Kidney capillary endothelial cell (primary cell): ENCODE measurements at regions not wholly inside any gene's neighbourhood (a gene's known extent, or its start where the extent isn't known, plus 50 kb on each side); places are given as distances from the start of the nearest gene placed in this dataset.
"Not testable (repeated sequence)": the region's sequence is repeated elsewhere in the genome, so short reads cannot be mapped to it uniquely, and the experiment has no call there.

Source experiments
- DNase-seq: peaks from one replicate; pipeline ENCODE4 v3.0.0-alpha.2; 2018; ENCODE audit warnings: low spot score

DNA sequence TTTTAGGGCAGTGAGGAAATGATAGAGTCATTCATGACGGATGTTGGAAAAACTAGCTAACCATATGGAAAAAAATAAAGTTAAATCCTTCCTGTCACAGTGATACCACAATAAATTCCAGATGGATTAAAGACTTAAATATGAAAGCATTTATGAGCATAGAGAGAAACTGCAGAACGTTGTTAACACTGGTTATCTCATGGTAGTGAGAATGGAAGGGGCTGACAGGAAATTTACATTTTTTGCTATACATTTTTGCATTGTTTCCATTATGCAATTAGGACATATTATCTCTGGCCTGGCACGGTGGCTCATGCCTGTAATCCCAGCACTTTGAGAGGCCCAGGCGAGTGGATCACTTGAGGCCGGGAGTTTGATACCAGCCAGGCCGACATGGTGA is 130.5 kb upstream of the VOPP1 start:
- DNase-seq, result not testable (repeated sequence)

DNA sequence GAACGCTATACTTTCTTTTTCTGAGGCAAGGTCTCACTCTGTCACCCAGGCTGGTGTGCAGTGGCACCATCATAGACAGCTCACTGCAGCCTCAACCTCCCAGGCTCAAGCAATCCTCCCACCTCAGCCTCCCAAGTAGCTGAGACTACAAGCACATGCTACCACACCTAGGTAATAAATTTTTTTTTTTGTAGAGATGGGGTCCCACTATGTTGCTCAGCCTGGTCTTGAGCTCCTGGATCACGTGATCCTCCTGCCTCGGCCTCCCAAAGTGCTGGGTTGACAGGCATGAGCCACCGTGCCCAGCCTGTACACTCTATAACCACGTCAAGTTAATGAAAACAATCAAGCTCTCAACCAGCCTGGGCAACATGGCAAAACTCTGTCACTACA is 127.1 kb upstream of the VOPP1 start:
- DNase-seq, result not testable (repeated sequence)

DNA sequence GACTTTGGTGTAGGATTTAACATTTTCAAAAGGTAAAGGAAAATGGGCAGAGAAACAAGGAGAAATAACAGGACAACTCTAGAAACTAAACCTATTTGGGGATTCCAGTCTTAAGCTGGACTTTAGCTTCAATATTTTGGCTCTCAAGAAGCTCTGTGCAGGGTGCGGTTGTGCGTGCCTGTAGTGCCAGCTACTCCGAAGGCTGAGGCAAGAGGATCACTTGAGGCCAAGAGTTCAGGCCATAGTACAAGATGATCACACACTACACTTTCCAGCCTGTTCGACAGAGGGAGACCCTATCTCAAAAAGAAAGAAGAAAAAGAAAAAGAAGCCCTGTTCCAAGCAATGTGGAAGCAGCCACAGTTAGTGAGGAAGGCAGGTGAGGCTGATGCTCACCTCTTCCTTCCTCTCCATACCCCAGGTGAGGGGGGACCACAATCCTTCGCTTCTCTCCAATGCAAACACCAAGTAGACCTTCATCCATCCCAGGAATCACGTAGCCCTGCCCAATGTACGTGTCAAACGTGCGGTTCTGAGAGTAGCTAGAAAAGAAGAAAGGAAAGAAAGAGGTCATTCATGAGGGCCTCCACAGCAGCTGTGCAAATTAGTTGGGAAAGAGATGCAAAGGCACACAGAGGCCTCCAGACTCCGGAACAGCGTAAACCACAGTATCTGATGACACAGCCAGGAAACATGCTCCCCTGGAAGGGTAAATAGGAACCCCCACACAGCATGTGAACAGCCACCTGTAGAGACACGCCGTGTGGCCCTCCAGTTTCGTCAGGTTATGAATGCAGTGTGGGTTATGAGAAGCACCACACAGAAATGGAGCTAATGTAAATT is 126.5 kb upstream of the VOPP1 start:
- not testable (repeated sequence) for DNase-seq

DNA sequence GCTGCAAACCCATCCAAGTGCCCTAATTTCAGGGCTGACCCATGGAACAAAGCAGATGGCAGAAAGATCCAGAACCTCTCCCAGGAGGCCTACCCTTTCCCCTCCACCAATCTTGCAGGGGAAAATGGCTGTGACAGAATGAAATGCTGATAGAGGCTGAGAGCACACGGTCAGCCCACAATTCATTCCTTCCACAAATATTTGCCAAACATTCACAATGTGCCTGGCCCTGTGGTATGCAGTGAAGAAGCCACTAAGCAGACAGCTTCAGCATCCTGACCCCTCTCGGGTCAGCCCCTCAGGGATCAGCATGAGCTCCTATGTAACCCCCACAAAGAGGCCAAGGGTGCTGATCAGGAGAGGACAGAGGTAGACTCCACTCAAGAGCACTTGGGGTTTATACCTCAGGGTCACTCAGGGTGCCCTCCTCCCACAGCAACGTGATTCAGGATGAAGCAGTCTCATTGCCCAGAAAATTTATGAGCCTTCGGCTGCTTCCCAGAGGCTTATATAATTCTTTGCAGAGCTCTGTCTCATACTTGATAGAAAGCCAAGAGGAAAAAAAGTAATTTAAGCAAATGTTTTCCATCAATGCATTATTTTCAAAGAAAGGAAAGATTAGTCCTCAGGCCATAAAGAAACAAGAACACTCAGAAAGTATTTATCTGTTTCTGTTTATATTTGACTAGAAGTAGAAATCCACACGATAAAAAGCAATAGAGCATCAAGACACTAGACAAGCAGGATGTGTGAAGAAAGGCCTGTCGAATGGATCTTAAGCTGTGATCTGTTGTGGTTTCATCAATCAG is 123.8 kb upstream of the VOPP1 start:
- DNase-seq, result not testable (repeated sequence)

DNA sequence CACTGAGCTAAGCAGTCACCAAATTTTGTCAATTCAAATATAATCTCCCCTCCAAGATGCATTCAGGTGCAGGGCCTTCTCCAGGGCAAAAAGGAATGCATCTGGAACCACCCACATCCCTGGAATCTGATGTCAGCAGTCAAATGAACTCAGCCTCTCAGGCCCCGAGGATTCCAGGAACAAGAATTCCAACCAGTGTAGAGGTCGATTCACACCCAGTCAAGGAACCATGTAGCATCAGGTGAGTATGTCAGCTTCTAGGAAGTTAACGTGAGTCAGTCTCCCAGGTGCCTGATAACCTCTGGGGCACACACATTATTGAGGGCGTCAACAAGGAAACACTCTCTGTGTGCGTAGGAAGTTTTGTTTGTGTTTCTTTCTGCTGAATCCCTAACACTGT is 122.2 kb upstream of the VOPP1 start:
- not testable (repeated sequence) for DNase-seq

DNA sequence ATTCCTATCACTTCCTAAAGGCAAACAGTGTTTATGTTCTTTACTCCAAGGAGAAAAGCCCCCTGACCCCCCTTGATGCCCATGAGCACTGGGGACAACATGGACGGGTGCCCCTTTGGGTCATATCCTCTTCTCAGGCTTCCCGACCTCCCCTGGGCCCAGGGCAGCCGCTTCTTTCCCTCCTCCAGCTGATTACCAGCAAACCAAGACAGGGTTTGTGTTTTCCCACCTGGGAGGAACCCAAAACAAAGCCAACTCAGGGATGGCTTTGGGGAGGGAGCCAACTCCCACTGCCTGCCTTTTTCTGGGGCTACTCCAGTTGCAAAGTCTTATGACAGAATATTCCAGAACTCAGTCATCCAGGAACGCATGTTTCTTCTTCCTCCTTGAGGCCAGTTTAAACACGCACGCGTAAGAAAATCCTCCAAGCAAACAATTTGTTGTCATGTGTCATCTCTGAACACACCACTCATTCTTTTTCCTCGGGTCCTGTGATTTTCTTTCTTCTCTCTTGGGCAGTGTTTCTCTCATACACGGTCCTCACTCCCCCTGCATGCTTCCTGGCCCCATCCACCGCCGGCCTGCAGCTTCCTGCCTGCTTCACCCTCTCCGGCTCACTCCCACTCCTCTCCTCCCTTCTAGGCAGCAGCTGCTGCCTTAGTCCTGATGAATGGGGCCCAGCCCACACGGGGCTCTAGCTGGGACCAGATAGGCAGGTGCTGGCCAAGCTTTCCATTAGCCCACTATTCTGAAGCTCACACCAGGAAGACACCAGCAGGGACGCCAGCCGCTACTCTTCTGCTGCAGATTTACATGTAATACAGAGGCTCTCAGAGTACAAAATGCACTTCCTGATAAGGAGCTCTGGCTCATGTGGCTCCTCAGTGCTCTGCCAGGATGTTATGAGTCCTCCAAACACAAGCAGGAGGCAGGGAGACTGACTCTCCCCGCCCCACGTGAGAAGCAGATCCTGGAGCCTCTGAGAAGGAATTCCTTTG is 116.7 kb upstream of the VOPP1 start:
- DNase-seq, result peak; percentile 59

DNA sequence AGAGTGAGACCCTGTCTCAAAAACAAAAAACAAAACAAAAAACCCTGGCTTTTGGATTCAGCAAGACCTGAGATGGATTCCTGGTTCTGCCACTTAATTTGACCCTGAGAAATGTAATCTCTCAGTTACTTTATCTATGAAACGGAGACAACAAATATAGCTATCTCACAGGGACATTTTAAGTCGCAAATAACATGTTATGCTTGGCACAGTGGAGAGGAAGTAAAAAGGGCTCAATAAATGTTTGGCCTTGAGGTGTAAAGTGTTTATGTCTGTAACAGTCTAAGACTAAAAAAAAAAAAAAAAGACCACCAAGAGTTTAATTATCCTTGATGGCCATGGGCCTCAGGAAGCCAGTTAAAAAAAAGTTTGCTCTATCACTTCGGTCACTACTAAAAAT is 116.0 kb upstream of the VOPP1 start:
- not testable (repeated sequence) for DNase-seq

DNA sequence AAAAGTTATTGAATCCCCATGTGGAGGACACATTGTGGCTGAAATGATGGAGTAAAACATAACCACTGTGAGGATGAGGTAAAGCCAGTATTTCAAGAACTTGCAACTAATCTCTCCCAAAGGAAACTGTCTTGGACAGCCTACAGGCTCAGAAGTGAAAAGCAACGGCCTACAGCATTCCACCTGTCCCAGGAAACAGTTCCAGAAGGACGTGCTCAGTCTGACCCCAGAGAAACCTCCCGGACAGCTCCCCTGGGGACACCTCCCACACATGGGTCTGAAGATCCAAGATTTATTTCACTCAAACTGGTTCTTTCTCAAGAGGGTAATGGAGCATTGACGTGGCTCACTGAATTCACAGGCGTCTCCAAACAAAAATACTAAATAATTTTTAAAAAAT is 115.0 kb upstream of the VOPP1 start:
- not testable (repeated sequence) for DNase-seq

DNA sequence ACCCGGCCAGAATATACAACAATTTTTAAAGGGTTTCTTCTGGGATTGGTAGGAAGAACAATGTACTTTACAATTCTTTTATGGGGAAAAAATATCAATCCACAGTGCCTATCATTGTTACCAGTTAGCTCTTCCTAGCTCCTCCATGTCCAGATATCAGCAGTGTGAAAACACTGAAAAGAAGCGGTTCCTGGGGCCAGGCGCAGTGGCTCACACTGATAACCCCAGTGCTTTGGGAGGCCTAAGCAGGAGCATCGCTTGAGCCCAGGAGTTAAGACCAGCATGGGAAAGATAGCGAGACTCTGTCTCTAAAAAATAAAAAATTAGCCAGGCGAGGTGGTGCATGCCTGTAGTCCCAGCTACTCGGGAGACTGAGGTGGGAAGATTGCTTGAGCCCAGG is 114.5 kb upstream of the VOPP1 start:
- DNase-seq, result not testable (repeated sequence)

DNA sequence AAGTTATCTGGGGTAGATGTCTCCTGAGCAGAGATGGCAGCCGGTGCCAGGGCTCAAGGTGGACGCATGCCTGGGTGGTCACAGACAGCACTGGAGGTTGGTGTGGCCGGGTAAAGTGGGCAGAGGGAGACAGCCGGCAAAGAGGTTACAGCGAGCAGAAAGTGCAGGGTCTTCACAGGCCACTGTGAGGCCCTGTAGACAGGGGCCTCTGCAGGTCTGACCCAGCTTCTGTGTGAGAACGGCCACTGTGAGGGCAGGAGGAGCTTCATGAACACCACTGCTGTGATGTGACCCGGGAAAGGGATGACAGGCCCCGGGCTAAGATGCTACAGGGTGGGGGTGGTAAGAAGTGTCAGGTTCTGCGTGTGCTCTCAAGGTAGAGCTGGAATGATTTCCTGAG is 111.2 kb upstream of the VOPP1 start:
- not testable (repeated sequence) for DNase-seq

DNA sequence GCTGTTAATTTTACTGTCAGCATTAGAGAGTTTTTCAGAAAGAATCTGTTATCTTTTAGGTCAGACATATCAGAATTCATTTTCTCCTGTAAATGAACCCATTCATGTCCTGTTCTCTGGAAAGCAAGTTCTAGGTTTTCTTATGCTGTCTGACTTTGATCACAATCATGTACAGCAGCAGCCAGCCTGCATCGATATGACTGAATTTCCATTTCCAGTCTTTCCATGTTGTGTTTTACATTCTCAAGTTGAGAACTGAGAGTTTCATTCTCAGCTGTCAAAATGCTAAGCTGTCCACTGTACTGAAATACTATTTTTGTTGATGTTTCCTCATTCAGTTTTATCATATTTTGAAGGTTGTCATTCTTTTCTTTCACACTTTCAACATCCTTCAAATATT is 103.3 kb upstream of the VOPP1 start:
- not testable (repeated sequence) for DNase-seq

DNA sequence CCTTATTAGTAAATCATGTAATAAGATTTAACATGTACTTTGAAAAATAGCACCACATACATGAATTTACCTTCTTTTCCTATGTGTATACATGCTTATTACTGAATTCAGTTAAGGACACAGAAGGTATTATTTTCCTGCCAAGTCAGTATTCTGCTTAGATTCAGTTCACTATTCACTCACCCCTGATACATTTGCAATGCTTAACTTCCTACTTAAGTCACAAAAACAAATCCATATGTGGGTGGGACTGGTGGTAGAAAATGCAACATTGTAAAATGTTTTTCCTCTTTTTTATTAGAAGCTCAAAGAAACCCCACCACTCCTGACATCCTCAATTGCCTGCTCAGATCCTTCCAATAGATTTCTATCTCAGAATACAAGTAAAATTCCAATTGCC is 101.2 kb upstream of the VOPP1 start:
- not testable (repeated sequence) for DNase-seq

DNA sequence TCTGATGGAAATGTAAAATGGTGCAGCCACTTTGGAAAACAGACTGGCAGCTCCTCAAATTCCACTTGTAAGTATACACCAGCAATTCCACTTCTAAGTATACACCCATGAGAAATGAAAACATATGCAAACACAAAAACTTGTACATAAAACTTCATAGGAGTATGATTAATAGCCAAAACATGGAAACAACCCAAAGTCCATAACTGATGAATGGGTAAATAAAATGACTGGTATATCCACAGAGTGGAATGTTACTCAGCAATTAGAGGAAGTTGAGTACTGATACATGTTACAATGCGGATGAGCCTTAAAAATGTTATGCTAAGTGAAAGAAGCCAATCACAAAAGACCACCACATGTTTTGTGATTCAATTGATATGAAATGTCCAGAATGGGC is 99.8 kb upstream of the VOPP1 start:
- not testable (repeated sequence) for DNase-seq

DNA sequence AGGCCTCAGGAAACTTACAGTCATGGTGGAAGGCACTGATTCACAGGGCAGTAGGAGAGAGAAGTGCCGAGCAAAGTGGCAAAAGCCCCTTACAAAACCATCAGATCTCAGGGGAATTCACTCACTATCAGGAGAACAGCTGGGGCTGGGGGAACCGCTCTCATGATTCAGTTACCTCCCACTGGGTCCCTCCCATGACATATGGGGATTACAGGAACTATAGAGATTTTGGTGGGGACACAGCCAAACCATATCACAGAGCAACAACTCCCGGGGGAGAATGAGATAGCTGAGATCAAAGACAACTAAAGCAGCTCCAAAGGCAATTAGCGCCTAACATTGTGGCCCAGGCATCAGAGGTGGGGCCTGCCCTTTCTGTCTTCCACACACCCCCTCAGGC is 85.4 kb upstream of the VOPP1 start:
- DNase-seq, result no peak

DNA sequence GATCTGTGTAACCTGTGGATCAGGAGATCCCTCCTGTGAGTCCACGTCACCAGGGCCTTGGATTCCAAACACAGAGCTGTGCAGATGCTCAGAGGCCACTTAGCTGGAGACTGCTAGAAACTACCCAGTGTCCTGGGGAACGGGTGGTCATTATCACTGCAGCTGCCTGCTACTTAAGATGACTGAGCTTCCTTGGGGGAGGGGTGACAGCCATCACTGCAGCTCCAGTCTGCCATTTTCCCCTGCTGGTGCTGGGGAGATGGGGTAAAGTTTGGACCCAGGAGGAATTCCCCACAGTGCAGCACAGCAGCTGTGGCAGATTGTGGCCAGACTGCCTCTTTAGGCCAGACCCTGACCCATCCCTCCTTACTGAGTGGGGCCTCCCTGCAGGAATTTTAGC is 78.8 kb upstream of the VOPP1 start:
- DNase-seq, result no peak

DNA sequence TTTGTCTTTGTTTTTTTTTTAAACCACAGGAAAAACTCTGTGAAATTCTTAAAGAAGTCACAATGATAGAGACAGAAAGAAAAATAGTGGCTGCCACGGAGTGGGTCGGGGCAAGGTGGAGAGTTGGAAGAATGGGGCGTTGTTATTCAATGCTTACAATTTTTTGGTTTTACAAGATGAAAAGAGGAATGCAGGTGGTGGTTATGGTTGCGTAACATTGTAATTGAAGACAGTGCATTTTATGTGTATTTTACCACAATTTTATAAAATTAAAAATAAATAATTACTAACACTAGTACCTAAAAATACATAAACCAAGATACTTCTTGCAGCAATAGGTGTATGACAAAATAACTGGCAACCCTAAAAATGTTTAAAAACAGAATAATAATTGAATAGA is 76.9 kb upstream of the VOPP1 start:
- DNase-seq, result no peak

DNA sequence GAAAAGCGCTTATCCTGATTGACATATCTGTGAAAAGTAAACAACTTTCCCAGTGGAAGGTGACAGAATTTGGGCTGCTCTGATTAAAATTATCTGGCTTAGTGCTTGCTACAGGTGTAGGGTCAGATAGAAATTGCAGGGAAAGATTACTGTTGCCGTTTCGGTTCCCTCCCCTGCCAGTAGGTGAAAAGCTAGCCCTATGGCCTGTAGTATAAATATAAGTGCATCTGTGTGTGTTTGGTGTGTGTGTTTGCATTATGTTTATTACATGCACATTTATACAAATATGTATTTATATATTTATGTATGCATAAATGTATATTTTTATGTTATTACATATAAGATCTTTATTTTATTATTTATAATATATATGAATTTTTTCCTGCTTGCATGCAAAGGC is 72.3 kb upstream of the VOPP1 start:
- no peak for DNase-seq

DNA sequence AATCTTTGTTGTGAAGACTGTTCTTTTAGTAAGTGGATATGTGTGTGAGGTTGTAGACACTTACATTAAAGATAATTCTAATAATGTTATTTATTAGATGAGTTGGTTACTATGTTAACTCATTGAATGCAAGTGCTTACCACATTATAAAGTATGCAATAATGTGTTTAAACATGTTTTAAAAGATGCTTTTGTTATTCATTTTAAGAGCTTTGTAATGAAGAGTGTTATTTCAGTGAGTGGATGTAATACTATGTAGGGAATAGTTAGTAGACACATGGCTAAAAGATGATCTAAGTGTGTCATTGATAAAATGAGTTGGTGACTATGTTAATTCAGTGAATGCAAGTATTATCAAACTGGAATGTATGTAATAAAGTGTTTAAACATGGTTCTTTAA is 70.0 kb upstream of the VOPP1 start:
- no peak for DNase-seq

DNA sequence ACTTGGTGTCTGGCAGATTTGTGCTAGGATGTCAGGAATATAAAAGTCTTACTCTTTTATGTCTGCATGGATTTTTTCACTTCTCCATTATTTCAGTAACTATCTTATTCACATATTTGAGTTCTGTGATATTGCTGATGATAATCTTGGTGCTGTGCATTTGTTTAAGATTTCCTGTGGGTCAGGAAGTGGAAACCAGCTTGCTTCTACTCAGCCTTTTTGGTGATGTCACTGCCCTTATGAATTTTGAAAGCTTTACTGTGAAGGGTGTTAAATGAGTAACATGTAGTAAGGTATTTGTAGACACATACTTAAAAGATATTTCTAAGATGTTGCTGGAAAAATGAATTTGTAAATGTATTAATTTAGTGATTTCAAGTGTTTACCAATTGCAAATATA is 69.5 kb upstream of the VOPP1 start:
- peak; percentile 52 for DNase-seq

DNA sequence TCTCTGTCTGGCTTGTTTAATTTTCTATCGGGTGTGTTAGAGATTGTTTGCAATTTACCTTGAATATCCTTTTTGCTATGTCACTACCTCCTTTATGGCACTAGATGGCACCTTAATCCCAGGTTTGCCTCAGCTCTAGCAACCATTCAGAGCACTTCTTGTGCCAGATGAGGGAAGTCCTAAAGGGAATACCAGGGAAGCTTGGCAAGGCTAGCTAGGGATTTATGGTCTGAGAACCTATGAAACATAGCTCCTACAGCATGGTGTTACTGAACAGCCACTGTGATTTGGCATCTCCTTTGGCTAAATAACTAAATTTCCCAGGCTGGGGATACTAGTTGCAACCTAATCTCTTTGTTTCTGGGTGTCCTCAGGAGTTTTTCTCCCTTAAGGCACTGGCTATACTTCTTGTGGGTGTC is 69.0 kb upstream of the VOPP1 start:
- peak; percentile 86 for DNase-seq

DNA sequence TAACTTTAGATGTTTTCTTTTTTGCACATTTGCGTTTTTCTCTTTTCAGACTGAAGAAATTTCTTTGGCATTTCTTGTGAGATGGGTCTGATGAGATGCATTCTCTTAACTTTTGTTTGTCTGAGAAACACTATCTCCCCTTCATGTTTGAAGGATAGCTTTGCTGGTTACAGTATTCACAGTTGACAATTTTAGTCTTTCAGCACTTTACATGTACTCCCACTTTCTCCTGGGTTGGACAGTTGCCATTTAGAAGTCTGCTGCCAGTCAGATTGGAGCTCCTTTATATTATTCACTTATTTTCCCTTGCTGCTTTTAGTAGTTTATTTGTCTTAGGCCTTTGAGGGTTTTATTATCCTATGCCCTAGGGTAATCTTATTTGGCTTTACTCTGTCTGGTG is 67.3 kb upstream of the VOPP1 start:
- DNase-seq, result no peak

DNA sequence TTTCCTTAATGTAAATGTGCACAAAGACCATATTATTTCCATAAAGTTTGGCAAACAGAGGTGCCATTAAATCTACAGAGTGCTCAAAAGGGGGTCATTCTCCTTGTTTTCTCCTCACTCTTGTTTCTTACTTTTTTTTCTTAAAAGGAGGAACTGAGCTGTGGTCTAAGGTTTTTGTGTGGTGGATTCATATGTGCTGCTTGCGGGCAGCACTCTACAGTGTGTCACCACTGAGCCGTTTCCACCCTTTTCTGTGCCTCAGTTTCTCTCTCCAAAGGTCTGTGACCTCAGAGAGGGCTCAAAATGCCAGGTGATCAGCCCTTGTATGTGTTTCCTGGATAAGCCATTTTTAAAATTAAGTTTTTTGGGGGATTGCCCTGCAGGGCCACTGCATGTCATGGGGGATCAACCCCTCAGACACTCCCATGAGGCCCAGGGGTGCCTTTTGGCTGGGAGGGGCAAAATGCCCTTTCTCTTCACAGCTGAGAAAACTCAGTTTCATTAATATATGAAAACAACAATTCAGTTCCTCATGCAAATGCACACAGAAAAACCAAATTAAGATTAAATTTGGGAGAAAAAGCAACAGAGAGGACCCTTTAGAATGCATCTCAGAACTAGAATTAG is 56.9 kb upstream of the VOPP1 start:
- DNase-seq, result no peak
